ENCODE measurements at regions not wholly inside any gene's neighbourhood (a gene's known extent, or its start where the extent isn't known, plus 50 kb on each side); places are given as distances from the start of the nearest gene placed in this dataset.

- H3K36me3 ChIP-seq (ENCODE audit: insufficient read depth, low read length): no peaks in the 10 kb centered on the region
- no peak overlapping the region for H3K4me2 ChIP-seq (ENCODE audit: low read length)
- H3K9me3 ChIP-seq (replicated peaks; ENCODE audit: low read length): no peaks in the 10 kb centered on the region
- no peak overlapping the region for H3K4me3 ChIP-seq (ENCODE audit: low read length)
- no peak overlapping the region for H3K9ac ChIP-seq (ENCODE audit: low read depth, low read length)
- no peaks in the 10 kb centered on the region for H3K27me3 ChIP-seq (ENCODE audit: control insufficient read depth, insufficient read depth, low read length)
- H3K4me1 ChIP-seq (ENCODE audit: control insufficient read depth, insufficient read depth, low read length): peaks cover 36% of the 10 kb centered on the region
These were observed 99.6 kb upstream of the SCG2 start for GRCh38 chr2:223701761-223702160.

- Histone ChIP-seq H3K27me3 (ENCODE audit: control insufficient read depth, insufficient read depth, low read length) (no peaks in the 10 kb centered on the region), H3K4me3 (ENCODE audit: low read length) (no peak overlapping the region), H3K9me3 (replicated peaks; ENCODE audit: low read length) (no peaks in the 10 kb centered on the region), H3K4me1 (ENCODE audit: control insufficient read depth, insufficient read depth, low read length) (peaks cover 44% of the 10 kb centered on the region), H3K4me2 (ENCODE audit: low read length) (peak overlapping the region; percentile 17), H3K9ac (ENCODE audit: low read depth, low read length) (peak overlapping the region; percentile 64), H3K36me3 (ENCODE audit: insufficient read depth, low read length) (no peaks in the 10 kb centered on the region)
These were observed 98.1 kb upstream of the SCG2 start for GRCh38 chr2:223700221-223700620.

- H3K9ac ChIP-seq (ENCODE audit: low read depth, low read length): no peak overlapping the region
- no peaks in the 10 kb centered on the region for H3K36me3 ChIP-seq (ENCODE audit: insufficient read depth, low read length)
- no peak overlapping the region for H3K4me2 ChIP-seq (ENCODE audit: low read length)
- H3K27me3 ChIP-seq (ENCODE audit: control insufficient read depth, insufficient read depth, low read length): no peaks in the 10 kb centered on the region
- H3K9me3 ChIP-seq (replicated peaks; ENCODE audit: low read length): no peaks in the 10 kb centered on the region
- peaks cover 44% of the 10 kb centered on the region for H3K4me1 ChIP-seq (ENCODE audit: control insufficient read depth, insufficient read depth, low read length)
- no peak overlapping the region for H3K4me3 ChIP-seq (ENCODE audit: low read length)
These were observed 95.9 kb upstream of the SCG2 start for GRCh38 chr2:223697892-223698645.

GRCh38 chr2:223697316-223697891 lies 95.2 kb upstream of the SCG2 start:
- Histone ChIP-seq H3K27me3 (ENCODE audit: control insufficient read depth, insufficient read depth, low read length) (no peaks in the 10 kb centered on the region), H3K36me3 (ENCODE audit: insufficient read depth, low read length) (no peaks in the 10 kb centered on the region), H3K4me1 (ENCODE audit: control insufficient read depth, insufficient read depth, low read length) (peaks cover 44% of the 10 kb centered on the region), H3K9me3 (replicated peaks; ENCODE audit: low read length) (no peaks in the 10 kb centered on the region), H3K9ac (ENCODE audit: low read depth, low read length) (peak overlapping the region; percentile 52), H3K4me2 (ENCODE audit: low read length) (no peak overlapping the region), H3K4me3 (ENCODE audit: low read length) (no peak overlapping the region)

GRCh38 chr2:223696719-223697118 lies 94.6 kb upstream of the SCG2 start:
- peak overlapping the region; percentile 52 for H3K9ac ChIP-seq (ENCODE audit: low read depth, low read length)
- no peaks in the 10 kb centered on the region for H3K27me3 ChIP-seq (ENCODE audit: control insufficient read depth, insufficient read depth, low read length)
- no peaks in the 10 kb centered on the region for H3K36me3 ChIP-seq (ENCODE audit: insufficient read depth, low read length)
- no peaks in the 10 kb centered on the region for H3K9me3 ChIP-seq (replicated peaks; ENCODE audit: low read length)
- H3K4me1 ChIP-seq (ENCODE audit: control insufficient read depth, insufficient read depth, low read length): peaks cover 44% of the 10 kb centered on the region
- no peak overlapping the region for H3K4me2 ChIP-seq (ENCODE audit: low read length)
- H3K4me3 ChIP-seq (ENCODE audit: low read length): no peak overlapping the region

- Histone ChIP-seq H3K4me3 (ENCODE audit: low read length) (no peak overlapping the region), H3K4me2 (ENCODE audit: low read length) (no peak overlapping the region), H3K9ac (ENCODE audit: low read depth, low read length) (no peak overlapping the region), H3K4me1 (ENCODE audit: control insufficient read depth, insufficient read depth, low read length) (peaks cover 13% of the 10 kb centered on the region), H3K27me3 (ENCODE audit: control insufficient read depth, insufficient read depth, low read length) (no peaks in the 10 kb centered on the region), H3K9me3 (replicated peaks; ENCODE audit: low read length) (no peaks in the 10 kb centered on the region), H3K36me3 (ENCODE audit: insufficient read depth, low read length) (no peaks in the 10 kb centered on the region)
These were observed 90.2 kb upstream of the SCG2 start for GRCh38 chr2:223692191-223692947.

- no peak overlapping the region for H3K9ac ChIP-seq (ENCODE audit: low read depth, low read length)
- no peaks in the 10 kb centered on the region for H3K27me3 ChIP-seq (ENCODE audit: control insufficient read depth, insufficient read depth, low read length)
- no peaks in the 10 kb centered on the region for H3K4me1 ChIP-seq (ENCODE audit: control insufficient read depth, insufficient read depth, low read length)
- no peak overlapping the region for H3K4me3 ChIP-seq (ENCODE audit: low read length)
- H3K9me3 ChIP-seq (replicated peaks; ENCODE audit: low read length): no peaks in the 10 kb centered on the region
- no peaks in the 10 kb centered on the region for H3K36me3 ChIP-seq (ENCODE audit: insufficient read depth, low read length)
- no peak overlapping the region for H3K4me2 ChIP-seq (ENCODE audit: low read length)
These were observed 86.1 kb upstream of the SCG2 start for GRCh38 chr2:223688094-223688835.

- Histone ChIP-seq H3K9me3 (replicated peaks; ENCODE audit: low read length) (no peaks in the 10 kb centered on the region), H3K36me3 (ENCODE audit: insufficient read depth, low read length) (no peaks in the 10 kb centered on the region), H3K4me1 (ENCODE audit: control insufficient read depth, insufficient read depth, low read length) (no peaks in the 10 kb centered on the region), H3K4me2 (ENCODE audit: low read length) (no peak overlapping the region), H3K9ac (ENCODE audit: low read depth, low read length) (no peak overlapping the region), H3K27me3 (ENCODE audit: control insufficient read depth, insufficient read depth, low read length) (no peaks in the 10 kb centered on the region), H3K4me3 (ENCODE audit: low read length) (no peak overlapping the region)
These were observed 79.0 kb upstream of the SCG2 start for GRCh38 chr2:223681125-223681524.

- no peaks in the 10 kb centered on the region for H3K9me3 ChIP-seq (replicated peaks; ENCODE audit: low read length)
- H3K9ac ChIP-seq (ENCODE audit: low read depth, low read length): no peak overlapping the region
- no peaks in the 10 kb centered on the region for H3K36me3 ChIP-seq (ENCODE audit: insufficient read depth, low read length)
- H3K4me1 ChIP-seq (ENCODE audit: control insufficient read depth, insufficient read depth, low read length): no peaks in the 10 kb centered on the region
- no peaks in the 10 kb centered on the region for H3K27me3 ChIP-seq (ENCODE audit: control insufficient read depth, insufficient read depth, low read length)
- no peak overlapping the region for H3K4me3 ChIP-seq (ENCODE audit: low read length)
- no peak overlapping the region for H3K4me2 ChIP-seq (ENCODE audit: low read length)
These were observed 72.9 kb upstream of the SCG2 start for GRCh38 chr2:223674998-223675609.

- no peak overlapping the region for H3K9ac ChIP-seq (ENCODE audit: low read depth, low read length)
- H3K4me2 ChIP-seq (ENCODE audit: low read length): no peak overlapping the region
- H3K27me3 ChIP-seq (ENCODE audit: control insufficient read depth, insufficient read depth, low read length): no peaks in the 10 kb centered on the region
- H3K4me3 ChIP-seq (ENCODE audit: low read length): no peak overlapping the region
- no peaks in the 10 kb centered on the region for H3K9me3 ChIP-seq (replicated peaks; ENCODE audit: low read length)
- H3K4me1 ChIP-seq (ENCODE audit: control insufficient read depth, insufficient read depth, low read length): no peaks in the 10 kb centered on the region
- H3K36me3 ChIP-seq (ENCODE audit: insufficient read depth, low read length): no peaks in the 10 kb centered on the region
These were observed 67.5 kb upstream of the SCG2 start for GRCh38 chr2:223669453-223670225.
